ENCODE measurements at regions not wholly inside any gene's neighbourhood (a gene's known extent, or its start where the extent isn't known, plus 50 kb on each side); places are given as distances from the start of the nearest gene placed in this dataset.
A peak's percentile ranks its signal among the peaks of the same experiment; 100 is the strongest.

DNA sequence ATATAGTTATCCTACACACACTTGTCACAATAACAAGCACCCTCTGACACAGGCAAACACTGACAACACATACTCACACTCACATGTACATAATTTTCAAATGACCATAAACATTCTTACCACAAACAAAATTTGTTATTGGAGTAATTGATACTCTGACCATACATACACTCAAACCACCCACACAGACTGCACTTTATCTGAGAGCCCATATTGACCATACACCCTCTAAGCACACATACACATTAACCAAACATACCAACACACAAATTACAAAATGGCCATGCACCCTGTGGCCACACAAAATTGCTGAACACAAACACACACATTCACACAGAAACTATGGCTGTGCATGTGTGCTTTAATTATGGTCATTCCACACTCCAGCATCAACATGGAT lies 79.1 kb upstream of the FAM120A start:
- TF ChIP-seq, protein P1, sequence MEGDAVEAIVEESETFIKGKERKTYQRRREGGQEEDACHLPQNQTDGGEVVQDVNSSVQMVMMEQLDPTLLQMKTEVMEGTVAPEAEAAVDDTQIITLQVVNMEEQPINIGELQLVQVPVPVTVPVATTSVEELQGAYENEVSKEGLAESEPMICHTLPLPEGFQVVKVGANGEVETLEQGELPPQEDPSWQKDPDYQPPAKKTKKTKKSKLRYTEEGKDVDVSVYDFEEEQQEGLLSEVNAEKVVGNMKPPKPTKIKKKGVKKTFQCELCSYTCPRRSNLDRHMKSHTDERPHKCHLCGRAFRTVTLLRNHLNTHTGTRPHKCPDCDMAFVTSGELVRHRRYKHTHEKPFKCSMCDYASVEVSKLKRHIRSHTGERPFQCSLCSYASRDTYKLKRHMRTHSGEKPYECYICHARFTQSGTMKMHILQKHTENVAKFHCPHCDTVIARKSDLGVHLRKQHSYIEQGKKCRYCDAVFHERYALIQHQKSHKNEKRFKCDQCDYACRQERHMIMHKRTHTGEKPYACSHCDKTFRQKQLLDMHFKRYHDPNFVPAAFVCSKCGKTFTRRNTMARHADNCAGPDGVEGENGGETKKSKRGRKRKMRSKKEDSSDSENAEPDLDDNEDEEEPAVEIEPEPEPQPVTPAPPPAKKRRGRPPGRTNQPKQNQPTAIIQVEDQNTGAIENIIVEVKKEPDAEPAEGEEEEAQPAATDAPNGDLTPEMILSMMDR (IDR thresholded peaks at IDR 0.05; ENCODE audit: low read depth, low read length): no peak
- no peak overlapping the region for H3K4me3 ChIP-seq (ENCODE audit: low read depth, low read length)
- in situ Hi-C loops (cut with HindIII; ENCODE audit: low sequenced_read_pairs): no loop called here
- DNase-seq (ENCODE audit: low read depth, low spot score): no peak

DNA sequence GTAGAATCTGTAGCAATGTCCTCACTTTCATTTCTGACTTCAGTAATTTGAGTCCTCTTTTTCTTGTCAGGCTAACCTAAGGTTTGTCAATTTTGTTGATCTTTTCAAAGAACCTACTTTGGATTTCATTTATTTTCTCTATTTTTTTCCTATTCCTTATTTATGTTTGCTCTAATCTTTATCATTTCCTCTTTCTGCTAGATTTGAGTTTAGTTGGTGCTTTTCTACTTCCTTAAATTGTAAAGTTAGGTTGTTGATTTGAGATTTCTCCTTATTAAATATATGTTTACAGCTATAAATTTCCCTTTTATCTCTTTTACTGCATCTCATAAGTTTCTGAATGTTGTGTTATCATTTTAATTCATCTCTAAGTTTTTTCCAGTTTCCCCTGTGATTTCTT lies 75.1 kb upstream of the FAM120A start:
- no peak for DNase-seq (ENCODE audit: low read depth, low spot score)
- TF ChIP-seq, protein P1 (IDR thresholded peaks at IDR 0.05; ENCODE audit: low read depth, low read length): no peak
- in situ Hi-C loops (cut with HindIII; ENCODE audit: low sequenced_read_pairs): no loop called here
- no peak overlapping the region for H3K4me3 ChIP-seq (ENCODE audit: low read depth, low read length)

DNA sequence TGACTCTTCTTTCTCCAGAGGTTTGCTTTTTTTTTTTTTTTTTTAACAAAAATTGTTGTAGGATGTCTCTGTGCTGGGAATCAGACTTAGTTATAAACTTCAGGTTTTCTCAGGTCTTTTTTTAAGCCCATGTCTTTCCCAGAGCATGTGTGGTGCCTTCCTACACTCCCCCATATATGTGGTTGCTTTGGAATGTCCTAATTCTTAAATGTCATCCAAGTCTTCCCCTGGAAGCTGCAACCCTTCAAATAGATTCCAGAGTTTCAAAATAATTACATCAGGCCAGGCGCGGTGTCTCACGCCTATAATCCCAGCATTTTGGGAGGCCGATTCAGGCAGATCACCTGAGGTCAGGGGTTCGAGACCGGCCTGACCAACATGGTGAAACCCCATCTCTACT lies 73.2 kb upstream of the FAM120A start:
- no peak for DNase-seq (ENCODE audit: low read depth, low spot score)
- no peak overlapping the region for H3K4me3 ChIP-seq (ENCODE audit: low read depth, low read length)
- TF ChIP-seq, protein P1 (IDR thresholded peaks at IDR 0.05; ENCODE audit: low read depth, low read length): no peak
- in situ Hi-C loops (cut with HindIII; ENCODE audit: low sequenced_read_pairs): no loop called here

DNA sequence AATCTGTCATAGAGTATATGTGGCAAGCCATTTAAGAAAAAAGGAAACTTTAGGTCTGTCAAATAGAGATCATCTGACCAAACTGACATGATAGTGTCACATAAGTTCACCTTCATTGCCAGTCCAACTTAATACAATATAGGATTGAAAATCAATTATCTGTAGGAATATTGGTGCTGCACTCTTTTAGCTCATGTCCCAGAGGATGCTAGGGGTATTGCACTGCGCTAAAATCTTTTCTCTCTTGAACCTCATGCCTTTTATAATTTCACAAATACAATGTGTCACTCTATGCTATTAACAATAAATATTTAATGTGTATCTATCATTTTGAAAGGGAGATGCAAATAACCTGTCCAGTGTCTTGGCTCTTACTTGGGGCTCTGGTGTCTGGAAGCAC lies 72.4 kb upstream of the FAM120A start:
- H3K4me3 ChIP-seq (ENCODE audit: low read depth, low read length): no peak overlapping the region
- in situ Hi-C loops (cut with HindIII; ENCODE audit: low sequenced_read_pairs): no loop called here
- TF ChIP-seq, protein P1 (IDR thresholded peaks at IDR 0.05; ENCODE audit: low read depth, low read length): peak; percentile 15
- DNase-seq (ENCODE audit: low read depth, low spot score): no peak

DNA sequence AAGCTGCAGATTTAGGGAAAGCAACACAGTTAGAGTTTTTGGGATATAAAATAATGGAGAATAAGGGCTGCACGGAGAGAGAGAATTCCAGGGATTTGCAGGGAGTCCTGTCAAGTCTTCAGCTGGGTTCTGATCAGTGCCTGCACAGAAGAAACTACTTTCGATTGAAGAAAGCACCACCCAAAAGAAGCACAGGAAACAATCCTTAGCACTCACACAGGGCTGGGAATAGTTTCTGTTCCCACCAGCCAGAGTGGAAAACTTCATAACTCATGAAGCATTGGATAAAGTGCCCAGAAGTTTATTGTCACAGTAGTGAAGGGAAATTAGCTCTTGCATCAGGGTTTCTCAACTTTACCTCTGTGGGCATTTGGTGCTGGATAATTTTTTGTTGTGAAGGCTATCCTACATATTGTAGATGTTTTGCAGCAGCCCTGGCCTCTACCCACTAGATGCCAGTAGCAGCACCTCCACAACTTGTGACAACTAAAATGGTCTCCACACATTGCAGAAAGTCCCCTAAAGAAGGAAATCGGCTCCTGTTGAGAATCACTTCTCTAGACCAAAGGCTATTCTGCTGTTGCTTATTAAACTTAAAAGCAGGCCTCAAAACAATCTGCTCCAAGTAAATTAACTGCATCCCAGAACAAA lies 71.0 kb upstream of the FAM120A start:
- no peak overlapping the region for H3K4me3 ChIP-seq (ENCODE audit: low read depth, low read length)
- TF ChIP-seq, protein P1 (IDR thresholded peaks at IDR 0.05; ENCODE audit: low read depth, low read length): no peak
- no peak for DNase-seq (ENCODE audit: low read depth, low spot score)
- in situ Hi-C loops (cut with HindIII; ENCODE audit: low sequenced_read_pairs): no loop called here

DNA sequence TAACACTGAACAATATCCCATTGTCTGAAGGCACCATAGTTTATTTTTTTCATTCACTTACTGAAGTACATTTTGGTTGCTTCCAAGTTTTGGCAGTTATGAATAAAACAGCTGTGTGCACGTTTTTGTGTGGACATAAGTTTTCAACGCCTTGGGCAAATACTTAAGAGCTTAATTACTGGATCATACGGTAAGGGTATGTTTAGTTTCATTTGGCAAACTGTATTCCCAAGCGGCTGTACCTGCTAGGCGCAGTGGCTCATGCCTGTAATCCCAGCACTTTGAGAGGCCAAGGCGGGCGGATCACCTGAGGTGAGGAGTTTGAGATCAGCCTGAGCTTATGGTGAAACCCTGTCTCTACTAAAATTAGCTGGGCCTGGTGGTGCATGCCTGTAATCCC lies 63.7 kb upstream of the FAM120A start:
- DNase-seq (ENCODE audit: low read depth, low spot score): no peak
- H3K4me3 ChIP-seq (ENCODE audit: low read depth, low read length): no peak overlapping the region
- in situ Hi-C loops (cut with HindIII; ENCODE audit: low sequenced_read_pairs): no loop called here
- TF ChIP-seq, protein P1 (IDR thresholded peaks at IDR 0.05; ENCODE audit: low read depth, low read length): no peak

Data from astrocyte of the spinal cord (primary cell).